OCI-LY3 (cell line): ENCODE measurements at regions not wholly inside any gene's neighbourhood (a gene's known extent, or its start where the extent isn't known, plus 50 kb on each side); places are given as distances from the start of the nearest gene placed in this dataset.

Experiments
- H2AFZ ChIP-seq: fragments of 200-600, 300-600 bp; shearing (Covaris generic); 2 replicates; pipeline ENCODE4 v1.6.0; 2014; ENCODE audit warnings: antibody characterized with exemption, low read depth, low read length
- H3K27ac ChIP-seq: fragments of 200-600, 300-600 bp; sonication (generic); 2 replicates; pipeline ENCODE4 v1.5.1; 2014; ENCODE audit warnings: mild to moderate bottlenecking, low read length, moderate library complexity, mixed read lengths
- H3K27me3 ChIP-seq: fragments of 200-600, 300-600 bp; sonication (generic); 2 replicates; pipeline ENCODE4 v1.6.1; 2014; ENCODE audit warnings: low read depth, low read length, mixed read lengths
- H3K36me3 ChIP-seq: fragments of 200-600, 300-600 bp; sonication (generic); replicated peaks from 2 replicates; pipeline ENCODE3; 2014; ENCODE audit warnings: low read depth, low read length, mixed read lengths
- H3K4me1 ChIP-seq: fragments of 300-600, 200-600 bp; sonication (generic); 2 replicates; pipeline ENCODE4 v1.6.1; 2014; ENCODE audit warnings: low read length, mixed read lengths
- H3K4me2 ChIP-seq: fragments of 200-600, 300-600 bp; sonication (generic); 2 replicates; pipeline ENCODE4 v1.6.1; 2014; ENCODE audit warnings: low read length, mixed read lengths
- H3K4me3 ChIP-seq: fragments of 300-600, 200-600 bp; sonication (generic); 2 replicates; pipeline ENCODE4 v1.5.1; 2014; ENCODE audit warnings: antibody characterized with exemption, mild to moderate bottlenecking, low read length, moderate library complexity
- H3K79me2 ChIP-seq: fragments of 300-600, 200-600 bp; shearing (Covaris generic); 2 replicates; pipeline ENCODE4 v1.6.1; 2014; ENCODE audit warnings: mild to moderate bottlenecking, low read length, mixed read lengths
- H3K9ac ChIP-seq: fragments of 300-600, 200-600 bp; shearing (Covaris generic); 2 replicates; pipeline ENCODE4 v1.6.0; 2014; ENCODE audit warnings: mild to moderate bottlenecking, low read length, moderate library complexity
- H3K9me3 ChIP-seq: fragments of 200-600, 300-600 bp; shearing (Covaris generic); 2 replicates; pipeline ENCODE4 v1.6.1; 2014; ENCODE audit warnings: low read length, mixed read lengths; ENCODE audit not compliant: insufficient read depth
- H4K20me1 ChIP-seq: fragments of 200-600, 300-600 bp; sonication (generic); 2 replicates; pipeline ENCODE4 v1.6.1; 2016; ENCODE audit warnings: low read length, mixed read lengths; ENCODE audit not compliant: insufficient read depth
- CTCF ChIP-seq: fragments of 200-600, 300-600 bp; sonication (generic); IDR thresholded peaks from 2 replicates; pipeline ENCODE4 v1.5.1; 2014; ENCODE audit warnings: antibody characterized with exemption, low read length, low read depth
- EZH2phosphoT487 ChIP-seq: fragments of 200-600 bp; shearing (Covaris generic); IDR thresholded peaks from 2 replicates; pipeline ENCODE4 v1.6.1; 2018; ENCODE audit warnings: antibody characterized with exemption, mixed run types, low read depth

DNA sequence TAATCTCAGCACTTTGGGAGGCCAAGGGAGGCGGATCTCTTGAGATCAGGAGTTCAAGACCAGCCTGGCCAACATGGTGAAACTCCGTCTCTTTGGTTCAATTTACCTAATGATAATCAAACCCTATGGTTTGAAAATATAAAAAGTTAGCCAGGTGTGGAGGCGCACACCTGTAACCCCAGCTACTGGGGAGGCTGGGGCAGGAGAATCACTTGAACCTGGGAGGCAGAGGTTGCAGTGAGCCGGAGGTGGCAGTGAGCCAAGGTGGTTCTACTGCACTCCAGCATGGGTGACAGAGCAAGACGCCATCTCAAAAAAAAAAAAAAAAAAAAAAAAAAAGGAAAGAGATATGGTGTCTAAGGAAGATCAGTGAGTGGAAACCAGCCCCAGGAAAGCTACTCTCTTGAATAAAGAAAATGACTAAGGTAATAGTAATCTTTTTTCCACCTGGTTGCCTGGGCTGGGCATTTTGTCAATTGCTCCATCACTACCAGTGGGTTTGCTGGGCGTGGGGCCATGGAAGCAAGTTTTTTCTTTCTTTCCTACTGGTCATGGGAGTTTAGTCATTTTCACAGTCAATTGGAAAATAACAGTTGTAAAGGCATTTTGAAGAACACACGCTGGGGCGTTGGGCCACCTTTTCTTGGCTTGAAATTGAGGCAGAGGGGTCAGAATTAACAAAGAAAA, 387.6 kb upstream of the RGMA start:
- H2AFZ ChIP-seq = no peak overlapping the region

DNA sequence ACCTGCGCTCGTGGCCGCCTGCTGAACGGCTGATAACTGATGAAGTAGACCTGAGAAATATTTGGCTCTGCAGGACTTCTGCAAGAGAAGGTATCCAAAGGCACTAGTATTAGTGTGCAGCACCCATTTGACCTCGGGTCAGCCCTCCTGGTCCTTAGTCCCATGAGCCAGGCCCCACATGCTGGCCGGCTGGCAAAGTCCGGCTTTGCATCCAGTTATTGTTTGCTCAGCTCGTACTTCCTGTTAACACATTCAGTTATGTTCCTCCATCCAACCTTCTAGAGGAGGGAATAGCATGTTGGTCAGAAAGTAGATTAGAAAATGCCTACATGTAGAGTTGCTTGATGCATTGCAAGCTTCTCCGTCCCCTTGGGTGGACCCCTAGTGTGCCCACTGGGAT, 385.7 kb upstream of the RGMA start:
- TF ChIP-seq EZH2phosphoT487 = no peak
- TF ChIP-seq CTCF = no peak
- Histone ChIP-seq H4K20me1 (no peaks in the 10 kb centered on the region), H3K27ac (no peak overlapping the region), H3K9me3 (no peaks in the 10 kb centered on the region), H3K4me2 (no peak overlapping the region), H3K36me3 (no peaks in the 10 kb centered on the region), H3K79me2 (no peaks in the 10 kb centered on the region), H2AFZ (no peak overlapping the region), H3K4me1 (no peaks in the 10 kb centered on the region), H3K9ac (no peak overlapping the region), H3K27me3 (0 out of 2 replicates have a peak, but pooled peaks cover 5% of the 10 kb centered on the region), H3K4me3 (no peak overlapping the region)

More for the DNA sequence above, 387.6 kb upstream of the RGMA start:
- TF ChIP-seq EZH2phosphoT487 = no peak
- TF ChIP-seq CTCF = no peak
- Histone ChIP-seq H3K79me2 (no peaks in the 10 kb centered on the region), H3K36me3 (no peaks in the 10 kb centered on the region), H3K4me1 (no peaks in the 10 kb centered on the region), H3K4me2 (no peak overlapping the region), H3K9me3 (no peaks in the 10 kb centered on the region), H3K4me3 (no peak overlapping the region), H3K27me3 (0 out of 2 replicates have a peak, but pooled peaks cover 5% of the 10 kb centered on the region), H4K20me1 (no peaks in the 10 kb centered on the region), H3K9ac (no peak overlapping the region), H3K27ac (no peak overlapping the region)

DNA sequence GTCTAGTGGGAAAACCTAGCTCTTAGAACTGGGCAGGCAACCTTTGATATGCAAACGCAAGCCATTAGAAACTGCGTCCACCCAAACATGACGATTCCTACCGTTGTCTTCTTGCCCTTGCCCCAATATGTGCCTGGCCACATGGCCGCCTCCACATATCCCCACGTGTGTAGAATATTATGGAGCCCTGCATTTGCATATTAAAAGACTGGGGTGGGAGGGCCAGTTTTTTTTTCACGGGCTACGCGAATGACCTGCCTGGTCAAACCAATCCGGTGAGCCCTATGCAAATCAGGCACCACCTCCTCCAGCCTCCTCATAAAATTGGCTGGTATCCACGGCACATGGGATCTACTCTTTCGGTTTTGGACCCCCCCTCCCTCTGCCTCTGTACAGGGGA, 381.0 kb upstream of the RGMA start:
- Histone ChIP-seq H3K27ac (no peak overlapping the region), H3K9me3 (no peaks in the 10 kb centered on the region), H4K20me1 (no peaks in the 10 kb centered on the region), H3K9ac (no peak overlapping the region), H3K27me3 (no peaks in the 10 kb centered on the region), H3K4me3 (no peak overlapping the region), H2AFZ (no peak overlapping the region), H3K79me2 (no peaks in the 10 kb centered on the region), H3K36me3 (no peaks in the 10 kb centered on the region), H3K4me1 (no peaks in the 10 kb centered on the region), H3K4me2 (no peak overlapping the region)
- no peak for TF ChIP-seq EZH2phosphoT487
- TF ChIP-seq CTCF = no peak

DNA sequence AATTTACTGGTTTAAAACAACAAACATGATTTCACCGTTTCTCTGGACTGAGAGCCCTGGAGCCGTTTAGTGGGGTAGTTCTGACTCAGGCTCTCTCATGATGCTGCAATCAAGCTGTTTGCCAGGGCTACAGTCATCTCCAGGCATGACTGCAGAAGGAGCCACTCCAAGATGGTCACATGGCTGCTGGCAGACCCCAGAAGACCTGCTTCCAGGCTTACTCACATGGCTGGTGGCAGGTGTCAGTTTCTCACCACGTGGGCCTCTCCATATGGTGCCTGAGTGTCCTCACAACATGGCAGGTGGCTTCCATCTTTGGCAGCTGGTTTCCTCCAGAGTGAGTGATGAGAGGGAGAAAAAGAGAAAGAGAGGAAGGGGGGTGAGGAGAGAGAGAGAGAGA, 378.3 kb upstream of the RGMA start:
- H3K4me1 ChIP-seq = no peaks in the 10 kb centered on the region

More for the DNA sequence above, 378.3 kb upstream of the RGMA start:
- Histone ChIP-seq H3K9ac (no peak overlapping the region), H3K4me3 (no peak overlapping the region), H3K4me2 (no peak overlapping the region), H3K79me2 (no peaks in the 10 kb centered on the region), H2AFZ (no peak overlapping the region), H3K36me3 (no peaks in the 10 kb centered on the region), H4K20me1 (no peaks in the 10 kb centered on the region), H3K27ac (no peak overlapping the region), H3K9me3 (no peaks in the 10 kb centered on the region), H3K27me3 (no peaks in the 10 kb centered on the region)
- TF ChIP-seq CTCF (no peak), EZH2phosphoT487 (no peak)
